Liver (tissue), 3 donors: ENCODE measurements at regions not wholly inside any gene's neighbourhood (a gene's known extent, or its start where the extent isn't known, plus 50 kb on each side); places are given as distances from the start of the nearest gene placed in this dataset.

Source experiments
- CTCF ChIP-seq: fragments of 150-350 bp; IDR thresholded peaks from 2 replicates; pipeline ENCODE4 v1.5.1; 2017; ENCODE audit warnings: improper control_type of control experiment, low read depth, low read length; ENCODE audit not compliant: missing input control
- SP1 ChIP-seq: IDR thresholded peaks from 2 replicates; pipeline ENCODE4 v1.6.1; 2018; ENCODE audit warnings: antibody characterized with exemption, mild to moderate bottlenecking
- TAF1 ChIP-seq: conservative IDR thresholded peaks from 2 replicates; pipeline ENCODE4 v1.6.1; 2016; ENCODE audit warnings: antibody characterized with exemption, mild to moderate bottlenecking
- YY1 ChIP-seq: IDR thresholded peaks from 2 replicates; pipeline ENCODE4 v1.6.1; 2016; ENCODE audit warnings: antibody characterized with exemption, mild to moderate bottlenecking
- donor health status: healthy.
- donor health status: healthy.

GRCh38 chr7:115297656-115298055, 375.8 kb downstream of the MDFIC start:
- TF ChIP-seq CTCF (no peak), TAF1 (no peak), YY1 (no peak), SP1 (no peak)
